Activated naive CD4-positive, alpha-beta T cell treated with anti-CD3 and anti-CD28 coated beads, Interleukin-2, amount 10 ng/mL, durations not matched to agents 7 days and 5 days (primary cell): ENCODE measurements at regions not wholly inside any gene's neighbourhood (a gene's known extent, or its start where the extent isn't known, plus 50 kb on each side); places are given as distances from the start of the nearest gene placed in this dataset.

Experiments
- CTCF ChIA-PET: fragments of 350-600 bp; sonication (Branson Sonifier 250); formaldehyde crosslinking; loops from one replicate; lab custom pipeline; 2021; ENCODE audit warnings: antibody characterized with exemption; lab: Charles Lee
- DNase-seq: peaks from one replicate; pipeline ENCODE4 v3.0.0-alpha.2; 2020
- H3K27ac Mint-ChIP-seq: one replicate; pipeline ENCODE4 v1.8.0; 2021; ENCODE audit warnings: mild to moderate bottlenecking, moderate library complexity, mixed read lengths
- H3K27me3 Mint-ChIP-seq: one replicate; pipeline ENCODE4 v1.8.0; 2021; ENCODE audit warnings: mild to moderate bottlenecking, mixed read lengths
- H3K36me3 Mint-ChIP-seq: one replicate; pipeline ENCODE4 v1.8.0; 2021; ENCODE audit warnings: mixed read lengths
- H3K4me1 Mint-ChIP-seq: one replicate; pipeline ENCODE4 v1.8.0; 2021; ENCODE audit warnings: mixed read lengths
- H3K4me3 Mint-ChIP-seq: one replicate; pipeline ENCODE4 v1.8.0; 2021; ENCODE audit warnings: mild to moderate bottlenecking, moderate library complexity, mixed read lengths
- H3K9me3 Mint-ChIP-seq: one replicate; pipeline ENCODE4 v1.8.0; 2021; ENCODE audit warnings: mixed read lengths

DNA sequence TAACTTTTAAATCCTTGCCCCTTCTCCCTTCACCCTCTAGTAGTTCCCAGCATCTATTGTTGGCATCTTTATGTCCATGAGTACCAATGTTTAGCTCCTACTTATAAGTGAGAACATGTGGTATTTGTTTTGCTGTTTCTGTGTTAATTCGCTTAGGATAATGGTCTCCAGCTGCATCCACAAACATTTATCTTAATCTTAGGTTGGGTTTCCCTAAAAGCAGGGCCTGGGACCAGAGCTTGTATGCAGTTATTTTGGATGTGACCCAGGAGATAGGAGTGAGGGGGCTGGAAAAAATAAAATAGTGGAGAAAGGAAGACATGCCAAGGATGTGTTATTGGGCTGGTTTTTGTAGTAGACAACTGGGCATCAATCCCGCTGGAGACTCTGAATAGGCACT lies 571.8 kb downstream of the CCSER2 start:
- DNase-seq, result no peak
- H3K36me3 Mint-ChIP-seq, result no peaks in the 10 kb centered on the region
- no peak overlapping the region for H3K27ac Mint-ChIP-seq
- H3K4me1 Mint-ChIP-seq, result no peaks in the 10 kb centered on the region
- H3K9me3 Mint-ChIP-seq, result no peaks in the 10 kb centered on the region
- no peaks in the 10 kb centered on the region for H3K27me3 Mint-ChIP-seq
- CTCF ChIA-PET, result no interaction called here
- no peak overlapping the region for H3K4me3 Mint-ChIP-seq

DNA sequence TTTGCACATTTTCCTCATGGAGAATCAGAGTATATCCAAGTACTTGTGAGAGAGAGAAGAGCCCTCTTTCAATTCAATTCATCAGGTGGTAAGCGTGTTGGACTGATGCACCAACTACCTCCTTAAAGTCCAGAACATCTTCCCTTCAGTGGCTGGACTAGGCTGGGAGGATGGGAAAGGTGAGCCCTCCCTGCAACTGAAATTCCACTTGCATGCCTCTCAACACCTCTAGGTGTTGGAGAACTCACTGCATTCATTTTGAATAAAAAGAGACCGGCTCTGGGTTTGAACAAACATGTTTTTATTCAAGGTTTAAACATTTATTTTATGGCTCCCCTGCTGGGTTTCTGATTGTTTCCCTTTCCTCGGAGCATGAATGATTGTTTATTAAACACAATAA lies 573.5 kb downstream of the CCSER2 start:
- H3K27ac Mint-ChIP-seq, result no peak overlapping the region
- no peaks in the 10 kb centered on the region for H3K9me3 Mint-ChIP-seq
- H3K27me3 Mint-ChIP-seq, result no peaks in the 10 kb centered on the region
- no peak overlapping the region for H3K4me3 Mint-ChIP-seq
- CTCF ChIA-PET, result no interaction called here
- H3K4me1 Mint-ChIP-seq, result no peaks in the 10 kb centered on the region
- no peak for DNase-seq
- no peaks in the 10 kb centered on the region for H3K36me3 Mint-ChIP-seq

DNA sequence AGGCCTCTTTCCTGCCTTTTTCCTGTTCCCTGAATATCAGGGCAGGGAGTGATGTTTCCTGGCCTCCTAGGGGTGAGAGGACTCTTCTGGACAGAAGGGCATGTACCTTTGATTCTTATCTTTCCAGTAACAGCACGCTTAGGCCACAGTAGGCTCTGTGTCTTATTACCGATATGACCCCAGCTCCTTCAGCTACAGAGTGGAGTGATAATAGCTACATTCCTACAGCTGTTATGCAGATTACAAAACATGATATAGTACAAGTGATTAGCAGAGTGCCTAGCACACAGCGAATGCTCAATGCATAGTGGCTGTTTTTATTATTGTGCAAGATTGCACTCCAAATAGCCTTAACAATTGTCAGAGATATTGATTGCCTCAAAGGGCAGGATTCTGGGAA lies 574.2 kb downstream of the CCSER2 start:
- H3K36me3 Mint-ChIP-seq, result no peaks in the 10 kb centered on the region
- no peaks in the 10 kb centered on the region for H3K27me3 Mint-ChIP-seq
- no peak for DNase-seq
- H3K9me3 Mint-ChIP-seq, result no peaks in the 10 kb centered on the region
- no peak overlapping the region for H3K4me3 Mint-ChIP-seq
- no peaks in the 10 kb centered on the region for H3K4me1 Mint-ChIP-seq
- no peak overlapping the region for H3K27ac Mint-ChIP-seq
- CTCF ChIA-PET, result no interaction called here

DNA sequence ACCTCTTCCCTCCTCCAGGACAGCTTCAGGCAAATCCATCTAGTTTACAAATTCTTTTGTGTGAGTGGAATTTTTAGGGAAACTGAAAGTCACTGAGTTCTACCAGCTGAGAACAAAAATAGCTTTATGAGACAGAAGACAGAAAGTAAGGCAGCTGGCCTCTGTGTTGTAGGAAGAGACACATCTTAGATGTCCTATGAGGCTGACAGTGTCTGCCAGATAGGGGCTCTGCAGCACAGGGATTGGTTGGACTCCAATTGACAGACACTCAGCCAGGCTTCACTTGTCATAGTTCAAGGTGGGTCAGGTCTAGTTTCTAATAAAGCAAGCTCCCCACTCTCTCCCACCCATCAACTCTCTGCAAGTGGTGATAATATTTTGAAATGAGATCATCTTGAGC lies 574.9 kb downstream of the CCSER2 start:
- no peaks in the 10 kb centered on the region for H3K9me3 Mint-ChIP-seq
- no peaks in the 10 kb centered on the region for H3K27me3 Mint-ChIP-seq
- H3K4me3 Mint-ChIP-seq, result no peak overlapping the region
- DNase-seq, result no peak
- no peak overlapping the region for H3K27ac Mint-ChIP-seq
- H3K4me1 Mint-ChIP-seq, result no peaks in the 10 kb centered on the region
- CTCF ChIA-PET, result no interaction called here
- no peaks in the 10 kb centered on the region for H3K36me3 Mint-ChIP-seq

DNA sequence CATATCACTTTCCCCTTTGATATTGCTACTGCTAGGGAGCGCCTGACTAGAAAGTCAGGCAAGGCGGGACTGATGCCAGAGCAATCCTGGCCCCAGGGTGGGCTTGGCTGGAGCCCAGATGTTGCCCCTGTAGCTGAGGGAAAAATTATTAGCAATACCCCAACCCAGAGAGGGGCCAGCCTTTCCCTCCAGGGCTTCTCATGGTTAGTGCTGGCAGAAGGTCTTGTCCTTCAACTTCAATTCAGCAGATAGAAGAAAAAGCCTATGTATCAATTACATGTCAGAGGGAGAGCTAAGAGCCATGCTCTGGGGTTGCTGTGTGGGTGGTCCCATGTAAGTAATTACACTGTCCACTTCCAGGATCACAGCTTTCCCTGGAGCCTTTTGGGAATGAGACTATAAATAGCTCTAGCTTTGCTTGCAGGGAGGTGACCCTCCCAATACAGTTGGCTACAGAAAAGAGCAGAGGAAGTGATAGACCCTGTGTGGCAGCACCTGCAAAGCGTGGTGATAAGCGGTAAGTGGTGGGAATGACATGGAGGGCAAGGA lies 579.1 kb downstream of the CCSER2 start:
- DNase-seq, result no peak
- no peaks in the 10 kb centered on the region for H3K9me3 Mint-ChIP-seq
- H3K36me3 Mint-ChIP-seq, result no peaks in the 10 kb centered on the region

DNA sequence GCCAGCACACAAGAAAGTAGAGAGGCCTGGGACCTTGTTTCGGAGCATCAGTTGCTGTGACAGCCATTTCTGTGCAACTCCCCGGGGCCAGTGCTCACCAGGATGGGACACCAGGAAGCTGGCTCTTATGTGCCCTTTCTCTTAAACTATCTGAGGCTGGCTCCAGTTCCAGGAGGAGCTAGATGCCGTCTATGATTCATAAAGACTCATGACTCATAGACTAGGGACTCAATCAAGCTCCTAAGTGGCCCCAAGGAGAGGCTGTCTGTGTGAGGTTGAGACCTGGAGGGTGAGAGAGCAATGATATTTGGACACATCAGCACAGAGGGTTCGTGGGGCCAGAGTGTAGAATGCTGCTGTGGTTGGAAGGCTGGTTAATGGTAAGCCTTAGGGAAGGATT lies 580.1 kb downstream of the CCSER2 start:
- H3K36me3 Mint-ChIP-seq, result no peaks in the 10 kb centered on the region
- DNase-seq, result no peak
- CTCF ChIA-PET, result no interaction called here
- no peak overlapping the region for H3K4me3 Mint-ChIP-seq
- no peak overlapping the region for H3K27ac Mint-ChIP-seq
- no peaks in the 10 kb centered on the region for H3K27me3 Mint-ChIP-seq
- no peaks in the 10 kb centered on the region for H3K4me1 Mint-ChIP-seq
- no peaks in the 10 kb centered on the region for H3K9me3 Mint-ChIP-seq

More for the DNA sequence above, 579.1 kb downstream of the CCSER2 start:
- Mint-ChIP-seq H3K4me1 (no peaks in the 10 kb centered on the region), H3K27ac (no peak overlapping the region), H3K27me3 (no peaks in the 10 kb centered on the region), H3K4me3 (no peak overlapping the region)
- CTCF ChIA-PET, result no interaction called here

DNA sequence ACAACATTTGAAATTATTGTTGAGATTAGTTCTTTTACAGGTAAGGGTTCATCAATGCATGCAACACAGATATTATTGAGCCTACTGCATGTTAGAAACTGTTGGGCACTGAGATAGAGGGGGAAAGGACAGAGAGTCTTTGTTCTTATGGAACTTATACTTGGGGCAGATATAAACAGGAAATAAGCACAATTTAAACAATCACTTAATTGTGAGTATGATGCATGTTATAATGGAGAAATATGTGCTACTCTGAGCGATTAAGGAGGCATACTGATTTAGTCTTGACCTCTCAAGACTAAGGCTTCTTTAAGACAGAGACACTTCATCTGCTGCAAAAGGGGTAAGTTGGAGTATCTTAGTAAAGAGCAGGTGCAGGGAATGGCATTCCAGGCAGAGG lies 593.3 kb downstream of the CCSER2 start:
- H3K4me1 Mint-ChIP-seq, result no peaks in the 10 kb centered on the region
- peaks cover 2% of the 10 kb centered on the region for H3K9me3 Mint-ChIP-seq
- no peaks in the 10 kb centered on the region for H3K27me3 Mint-ChIP-seq
- CTCF ChIA-PET, result no interaction called here
- H3K36me3 Mint-ChIP-seq, result no peaks in the 10 kb centered on the region
- no peak overlapping the region for H3K4me3 Mint-ChIP-seq
- no peak overlapping the region for H3K27ac Mint-ChIP-seq
- no peak for DNase-seq

DNA sequence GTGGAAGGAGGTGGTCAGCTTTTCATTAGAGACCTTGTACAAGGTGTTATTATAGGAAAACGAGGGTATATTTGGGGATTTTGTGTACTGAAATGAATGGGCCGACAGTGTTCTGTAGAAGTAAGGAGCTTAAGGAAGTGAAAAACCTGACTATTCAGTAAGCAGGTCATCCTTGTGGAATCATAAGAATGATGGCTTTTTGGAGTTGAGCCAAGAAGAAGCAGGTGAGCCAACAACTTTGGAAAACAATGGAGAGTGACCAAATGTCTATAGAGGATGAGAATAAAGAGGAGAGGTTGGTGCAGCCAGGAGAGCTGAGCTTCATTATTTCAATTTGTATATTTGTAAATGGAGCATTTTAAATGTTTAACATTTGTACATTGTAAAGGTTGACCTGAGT lies 595.7 kb downstream of the CCSER2 start:
- H3K9me3 Mint-ChIP-seq, result no peaks in the 10 kb centered on the region

DNA sequence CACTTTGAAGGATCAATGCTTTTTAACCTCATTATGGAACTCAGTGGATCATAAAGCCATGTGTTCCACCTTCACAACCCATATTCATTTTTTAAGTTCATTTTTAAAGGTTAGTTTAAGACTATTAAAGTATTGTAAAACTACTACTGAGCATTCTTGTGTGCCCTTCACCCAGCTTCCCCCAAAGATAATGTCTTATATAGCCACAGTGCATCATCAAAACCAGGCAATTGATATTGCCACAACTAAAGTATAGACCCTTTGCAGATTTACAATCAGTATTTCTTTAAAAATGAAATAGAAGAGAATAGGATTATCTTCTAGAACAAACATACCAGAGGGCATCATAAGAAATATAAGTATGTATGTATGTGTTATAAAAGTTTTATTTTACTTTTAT lies 597.1 kb downstream of the CCSER2 start:
- H3K4me3 Mint-ChIP-seq, result no peak overlapping the region
- CTCF ChIA-PET, result no interaction called here
- H3K4me1 Mint-ChIP-seq, result no peaks in the 10 kb centered on the region
- DNase-seq, result no peak
- no peaks in the 10 kb centered on the region for H3K27me3 Mint-ChIP-seq
- H3K9me3 Mint-ChIP-seq, result no peaks in the 10 kb centered on the region
- no peaks in the 10 kb centered on the region for H3K36me3 Mint-ChIP-seq
- H3K27ac Mint-ChIP-seq, result no peak overlapping the region

More for the DNA sequence above, 595.7 kb downstream of the CCSER2 start:
- DNase-seq, result no peak
- Mint-ChIP-seq H3K36me3 (no peaks in the 10 kb centered on the region), H3K27me3 (no peaks in the 10 kb centered on the region), H3K4me3 (no peak overlapping the region), H3K4me1 (no peaks in the 10 kb centered on the region), H3K27ac (no peak overlapping the region)
- CTCF ChIA-PET, result no interaction called here

DNA sequence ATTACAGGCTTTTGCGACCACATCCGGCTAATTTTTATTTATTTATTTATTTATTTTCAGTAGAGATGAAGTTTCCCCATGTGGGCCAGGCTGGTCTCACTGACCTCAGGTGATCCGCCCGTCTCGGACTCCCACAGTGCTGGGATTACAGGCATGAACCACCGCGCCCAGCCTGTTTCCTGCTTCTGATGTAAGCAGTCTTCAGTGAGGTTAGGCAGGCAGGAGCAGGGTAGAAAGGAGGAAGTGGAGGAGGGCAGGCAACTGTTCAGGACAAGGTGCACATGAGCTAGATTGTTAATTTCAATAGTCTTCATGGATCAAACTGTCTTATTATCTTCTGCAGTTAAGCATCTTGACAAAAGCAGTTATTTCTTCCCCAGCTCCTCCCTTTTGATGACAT lies 605.0 kb downstream of the CCSER2 start:
- Mint-ChIP-seq H3K27ac (no peak overlapping the region), H3K4me3 (no peak overlapping the region), H3K27me3 (no peaks in the 10 kb centered on the region), H3K36me3 (no peaks in the 10 kb centered on the region), H3K9me3 (no peaks in the 10 kb centered on the region), H3K4me1 (no peaks in the 10 kb centered on the region)
- no peak for DNase-seq
- CTCF ChIA-PET, result no interaction called here

DNA sequence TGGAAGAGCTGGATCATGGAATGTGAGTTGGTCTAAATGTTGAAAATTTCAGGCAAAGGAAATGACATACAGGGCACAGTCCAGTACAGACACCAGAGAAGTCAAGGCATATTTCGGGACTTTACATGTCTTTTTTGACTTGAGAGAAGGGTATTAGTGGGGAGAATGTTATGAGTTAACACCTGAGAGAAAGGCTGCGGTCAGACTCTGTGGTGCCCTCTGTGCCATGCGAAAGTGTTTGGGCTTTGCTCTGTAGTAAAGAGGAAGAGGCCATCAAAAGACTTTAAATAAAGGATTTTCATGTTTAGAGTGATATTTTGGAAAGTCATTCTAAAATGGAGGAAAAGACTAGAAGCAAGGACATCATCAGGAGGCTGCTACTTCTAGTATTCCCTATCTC lies 607.4 kb downstream of the CCSER2 start:
- CTCF ChIA-PET, result no interaction called here
- Mint-ChIP-seq H3K9me3 (no peaks in the 10 kb centered on the region), H3K4me3 (no peak overlapping the region), H3K36me3 (no peaks in the 10 kb centered on the region), H3K27me3 (no peaks in the 10 kb centered on the region), H3K27ac (no peak overlapping the region), H3K4me1 (no peaks in the 10 kb centered on the region)
- no peak for DNase-seq

DNA sequence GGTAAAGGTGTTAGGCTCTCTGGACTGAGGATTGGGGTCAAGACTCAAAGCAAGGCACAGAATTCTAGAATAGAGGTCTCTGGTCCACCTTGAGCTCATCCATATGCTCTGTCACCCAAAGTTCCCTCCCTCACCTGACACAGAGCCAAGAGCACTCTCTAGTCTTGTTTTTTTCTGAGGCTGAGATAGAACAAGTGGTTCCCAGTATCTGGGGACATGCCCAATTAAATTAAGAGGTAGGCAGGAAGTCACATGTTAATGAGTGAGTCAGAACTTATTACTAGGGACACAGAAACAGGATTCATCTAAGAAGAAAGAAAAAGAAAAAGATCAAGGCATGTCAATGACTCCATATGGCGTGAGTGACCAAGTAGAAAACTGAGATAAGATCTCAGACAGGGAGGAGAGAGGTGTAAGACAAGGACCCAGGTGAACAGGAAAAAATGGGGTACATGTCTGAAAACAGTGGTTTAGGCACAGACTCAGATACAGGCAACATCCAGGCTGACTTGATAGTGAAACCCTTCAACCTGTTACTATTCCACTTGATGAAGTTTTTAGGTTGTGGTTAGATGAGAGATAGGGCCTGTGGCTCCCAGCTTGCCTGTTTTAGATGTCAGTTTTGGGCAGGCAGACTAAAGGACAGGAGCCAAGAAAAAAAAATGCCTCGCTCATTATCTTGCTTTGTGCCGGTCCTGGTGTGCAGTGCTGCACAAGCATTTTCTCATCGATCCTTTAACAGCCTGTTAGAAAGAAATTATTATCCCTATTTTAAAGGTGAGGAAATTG lies 609.9 kb downstream of the CCSER2 start:
- no peak for DNase-seq
- H3K27me3 Mint-ChIP-seq, result no peaks in the 10 kb centered on the region
- no peaks in the 10 kb centered on the region for H3K36me3 Mint-ChIP-seq
- H3K4me1 Mint-ChIP-seq, result no peaks in the 10 kb centered on the region
- no peaks in the 10 kb centered on the region for H3K9me3 Mint-ChIP-seq
- no peak overlapping the region for H3K4me3 Mint-ChIP-seq
- CTCF ChIA-PET, result no interaction called here
- no peak overlapping the region for H3K27ac Mint-ChIP-seq

DNA sequence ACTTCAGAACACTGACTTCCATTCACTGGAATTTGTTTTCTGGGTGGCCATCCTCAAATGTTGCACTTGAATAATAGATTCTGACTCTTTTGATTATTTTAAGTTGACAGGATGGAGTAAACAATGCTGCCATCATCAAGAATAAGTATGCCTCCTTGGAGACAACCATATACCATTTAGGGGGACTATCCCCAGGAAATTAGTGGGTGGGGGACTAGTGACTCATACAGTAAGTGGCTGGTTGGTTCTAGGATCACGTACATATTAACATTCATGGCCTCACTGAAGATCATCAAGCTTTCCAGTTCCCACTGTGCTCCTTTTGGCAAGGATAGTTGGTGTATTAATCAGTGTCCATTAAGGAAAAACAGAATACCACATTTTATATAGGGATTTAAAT lies 615.2 kb downstream of the CCSER2 start:
- Mint-ChIP-seq H3K36me3 (no peaks in the 10 kb centered on the region), H3K4me3 (no peak overlapping the region), H3K4me1 (no peaks in the 10 kb centered on the region), H3K9me3 (no peaks in the 10 kb centered on the region), H3K27ac (no peak overlapping the region), H3K27me3 (no peaks in the 10 kb centered on the region)
- CTCF ChIA-PET, result no interaction called here
- DNase-seq, result no peak

DNA sequence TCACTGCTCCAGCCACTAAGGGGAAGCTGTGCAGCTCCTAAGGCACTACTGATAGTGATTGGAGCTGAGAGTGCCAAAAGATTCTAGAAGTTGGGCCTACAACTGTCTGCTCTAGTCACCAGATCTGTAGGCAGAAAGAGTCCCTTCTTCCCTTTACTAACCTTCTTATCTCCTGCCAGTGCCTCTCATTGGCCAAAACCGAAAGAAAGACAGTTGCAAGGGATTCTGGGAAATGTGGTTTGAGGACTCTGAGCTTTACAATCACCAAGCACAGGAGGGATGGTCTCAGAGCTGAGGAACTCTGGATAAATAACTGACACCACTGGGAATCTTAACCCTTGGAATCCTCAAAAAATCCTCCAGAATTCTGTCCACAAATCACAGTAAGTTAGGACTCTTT lies 615.8 kb downstream of the CCSER2 start:
- CTCF ChIA-PET, result interaction anchor here (0.6 kb wide), 1 partner anchor 441 kb away, joined by 3 read pairs; no protein-coding TSS in a partner anchor
- Mint-ChIP-seq H3K4me3 (no peak overlapping the region), H3K36me3 (no peaks in the 10 kb centered on the region), H3K9me3 (no peaks in the 10 kb centered on the region), H3K27ac (no peak overlapping the region), H3K4me1 (no peaks in the 10 kb centered on the region), H3K27me3 (no peaks in the 10 kb centered on the region)
- no peak for DNase-seq

DNA sequence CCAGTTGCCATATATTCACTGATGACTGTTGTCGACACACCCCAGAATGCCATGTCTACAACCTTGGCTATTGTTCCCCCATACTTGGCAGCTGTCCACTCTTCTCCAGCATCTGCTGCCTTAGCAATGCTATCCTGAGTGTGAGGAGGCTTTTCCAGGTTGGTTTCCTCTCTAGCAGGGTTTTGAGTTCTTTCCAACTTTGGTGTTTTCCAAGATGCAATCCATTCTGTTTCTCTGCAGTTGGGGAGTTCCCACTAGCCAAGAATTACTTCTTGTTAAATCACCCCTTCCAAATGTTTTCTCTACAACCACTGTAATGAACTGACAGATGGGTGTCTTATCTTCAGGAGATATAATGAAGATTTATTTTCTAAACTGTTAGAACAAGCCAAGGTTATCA lies 617.4 kb downstream of the CCSER2 start:
- CTCF ChIA-PET, result interaction anchor here (1.2 kb wide), 1 partner anchor 678 kb away, joined by 3 read pairs; no protein-coding TSS in a partner anchor
- Mint-ChIP-seq H3K9me3 (no peaks in the 10 kb centered on the region), H3K4me1 (no peaks in the 10 kb centered on the region), H3K36me3 (no peaks in the 10 kb centered on the region), H3K27ac (no peak overlapping the region), H3K4me3 (no peak overlapping the region), H3K27me3 (no peaks in the 10 kb centered on the region)
- no peak for DNase-seq
